HG03571 (cell line): ENCODE measurements at regions not wholly inside any gene's neighbourhood (a gene's known extent, or its start where the extent isn't known, plus 50 kb on each side); places are given as distances from the start of the nearest gene placed in this dataset.
A peak's percentile ranks its signal among the peaks of the same experiment; 100 is the strongest.

ENCODE experiments used
- ATAC-seq: cut with Tn5 transposase; IDR thresholded peaks from one replicate; pipeline ENCODE4 v1.9.1; 2021; ENCODE audit not compliant: unreplicated experiment

DNA sequence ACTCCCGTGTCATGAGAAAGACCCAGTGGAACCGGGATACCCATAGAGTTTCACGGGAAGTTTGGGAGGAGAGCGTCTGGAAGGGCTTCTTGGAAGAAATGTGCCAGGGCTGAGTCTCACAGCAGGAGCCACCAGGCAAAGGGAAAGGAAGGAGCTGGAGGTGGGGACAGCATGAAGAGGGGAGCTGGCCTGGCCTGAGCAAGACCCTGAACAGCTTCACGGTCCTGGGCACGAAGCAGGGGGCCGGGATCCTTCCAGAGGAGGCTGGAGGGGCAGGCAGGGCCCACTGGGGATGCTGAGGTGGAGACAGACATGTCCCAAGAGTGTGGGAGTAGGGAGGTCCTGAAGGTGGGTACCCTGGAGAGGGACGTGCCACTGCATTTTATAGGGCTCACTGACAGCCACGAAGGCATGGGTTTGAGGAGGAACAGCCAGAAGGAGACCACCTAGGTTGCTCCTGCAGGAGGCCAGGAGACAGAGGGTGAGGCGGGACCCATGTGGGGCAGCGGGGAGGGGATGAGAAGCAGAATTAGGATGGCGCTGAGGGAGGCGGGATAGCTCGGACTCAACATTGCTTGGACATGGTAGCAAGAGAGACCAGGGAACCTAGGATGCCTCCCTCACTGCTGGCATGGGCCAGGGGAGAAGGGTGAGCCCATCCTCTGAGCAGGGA, 168.1 kb upstream of the ID2 start:
- ATAC-seq: no peak

DNA sequence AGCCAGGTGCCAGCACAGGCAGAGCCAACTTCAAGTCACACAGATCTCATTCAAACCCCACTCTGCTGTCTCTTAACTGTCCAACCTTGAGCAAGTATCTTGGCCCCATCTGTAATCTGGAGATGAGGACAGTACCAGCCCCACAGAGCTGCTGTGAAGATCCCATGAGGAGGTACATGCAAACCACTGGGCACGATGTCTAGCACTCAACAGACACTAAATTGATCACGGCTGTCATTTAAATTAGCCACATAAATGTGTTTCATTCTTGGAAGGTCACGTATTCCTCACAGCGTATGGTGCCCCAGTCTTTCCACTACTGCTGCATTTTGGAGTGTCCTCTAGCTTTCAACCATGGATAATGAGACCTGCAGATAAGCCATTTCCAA, 167.6 kb upstream of the ID2 start:
- ATAC-seq: no peak

GRCh38 chr2:8514796-8515758, 166.8 kb upstream of the ID2 start:
- ATAC-seq: peak; percentile 65

DNA sequence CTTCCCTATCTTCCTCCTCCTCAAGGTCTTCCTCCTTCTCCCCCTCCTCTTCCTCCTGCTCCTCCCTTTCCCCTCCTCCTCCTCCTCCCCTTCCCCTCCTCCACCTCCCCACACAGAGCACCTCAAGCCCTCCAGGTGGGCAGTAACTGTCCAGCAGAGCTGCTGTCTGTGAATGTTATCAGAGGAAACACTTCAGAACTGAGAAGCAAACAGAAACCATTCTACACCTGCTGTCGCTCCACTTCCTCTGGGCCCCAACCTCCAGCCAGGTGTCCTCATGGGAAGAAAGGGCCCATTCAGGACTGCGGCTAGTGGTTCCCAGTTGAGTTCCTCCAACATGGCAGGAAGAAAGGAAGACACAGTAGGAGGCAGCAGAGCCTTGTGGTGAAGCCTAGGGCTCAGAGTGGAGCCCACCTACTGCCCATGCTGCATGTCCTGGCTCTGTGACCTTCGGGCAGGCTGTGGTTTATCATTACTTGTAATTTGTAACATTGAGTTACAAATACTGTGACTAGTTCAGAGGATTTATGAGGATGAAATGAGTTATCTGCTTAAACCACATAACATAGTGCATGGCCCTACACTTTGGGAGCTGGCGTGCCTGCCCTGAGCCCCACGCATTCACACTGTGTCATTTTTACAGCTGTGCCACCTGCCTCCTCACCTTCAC, 165.9 kb upstream of the ID2 start:
- ATAC-seq: peak; percentile 37

DNA sequence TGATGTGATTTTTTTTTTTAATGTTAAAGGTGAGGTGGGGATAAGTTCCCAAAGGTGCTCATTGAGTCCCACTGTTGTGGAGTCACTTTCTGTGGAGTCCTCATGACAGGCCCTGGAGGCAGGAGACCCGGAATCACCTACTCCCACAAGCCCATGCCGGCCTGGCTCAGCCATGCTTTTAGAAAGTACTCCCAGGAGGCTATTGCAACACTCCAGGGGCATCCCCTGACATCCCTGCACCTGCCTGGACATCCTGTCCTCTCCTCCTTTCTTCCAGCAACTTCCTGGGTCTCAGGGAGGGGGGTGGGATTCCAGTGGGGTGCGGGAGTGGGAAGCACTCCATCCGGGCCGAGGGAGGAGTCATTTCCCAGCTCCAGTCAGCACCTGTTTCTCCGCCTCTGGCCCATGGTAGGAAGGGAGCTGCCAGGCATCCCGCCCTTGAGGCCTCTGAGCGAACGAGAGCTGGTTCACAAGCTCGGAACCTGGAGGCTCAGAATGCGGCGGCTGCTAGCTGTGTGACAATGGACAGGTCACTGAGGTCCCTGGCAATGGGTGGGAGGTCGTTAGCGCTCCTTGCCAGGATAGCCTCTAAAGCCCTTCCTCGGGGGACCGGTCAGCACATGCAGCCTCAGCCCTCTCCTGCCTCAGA, 163.9 kb upstream of the ID2 start:
- no peak for ATAC-seq

DNA sequence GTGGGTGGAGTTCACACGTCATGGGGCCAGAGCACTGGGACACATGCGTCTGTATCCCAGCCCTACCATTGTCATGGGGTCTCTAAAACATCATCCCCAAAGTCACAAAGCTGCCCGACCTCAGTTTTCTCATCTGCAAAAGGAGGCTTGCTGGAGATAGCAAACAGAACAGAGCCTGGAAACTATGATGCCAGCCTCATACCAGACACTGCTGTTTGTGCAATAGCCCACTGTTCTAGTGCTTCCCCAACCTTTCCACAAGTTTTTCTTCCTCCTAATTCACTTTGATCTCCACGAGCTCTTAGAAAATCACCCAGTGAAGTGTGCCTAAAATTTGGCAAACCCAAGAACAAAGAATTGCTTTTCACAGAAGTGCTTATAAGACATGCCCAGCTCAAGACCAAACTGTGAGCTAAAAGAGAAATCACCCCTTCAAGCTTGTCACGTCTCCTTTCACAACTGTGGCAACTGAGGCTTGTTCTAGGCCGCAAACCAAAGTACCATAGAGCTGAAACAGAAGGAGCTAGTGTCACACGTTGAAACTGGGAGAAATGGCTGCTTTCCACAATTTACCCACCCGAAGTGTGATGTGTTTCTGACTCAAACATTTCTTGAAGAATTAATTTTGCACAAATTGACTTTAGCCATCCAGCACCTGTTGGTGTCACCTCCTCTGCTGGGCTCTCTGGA, 162.7 kb upstream of the ID2 start:
- no peak for ATAC-seq

DNA sequence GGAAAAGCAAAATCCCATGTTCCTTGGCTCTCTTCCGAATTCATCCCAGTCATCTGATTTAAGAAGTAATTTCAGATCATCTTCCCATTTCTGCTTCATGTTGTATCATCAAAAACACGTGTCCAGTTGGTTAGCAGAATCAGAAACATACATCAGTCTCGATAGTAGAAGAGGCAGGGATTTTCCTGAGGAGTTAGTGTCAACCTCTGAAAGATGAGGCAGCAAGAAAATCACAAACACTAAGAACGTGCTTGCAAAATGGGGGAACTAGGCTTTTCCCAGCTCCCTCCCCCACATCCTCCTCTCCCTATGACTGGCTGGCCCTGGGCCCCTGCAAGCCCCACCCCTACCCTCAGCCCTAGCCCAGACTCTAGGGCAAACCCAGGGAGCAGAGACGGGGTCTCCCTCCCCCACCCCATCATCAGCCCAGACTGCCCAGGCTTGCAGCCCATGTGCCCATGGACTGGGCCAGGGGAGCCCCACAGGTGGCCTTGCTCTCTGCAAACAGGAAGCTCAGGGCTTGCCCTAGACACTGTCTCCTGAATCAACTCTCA, 161.0 kb upstream of the ID2 start:
- ATAC-seq: no peak

DNA sequence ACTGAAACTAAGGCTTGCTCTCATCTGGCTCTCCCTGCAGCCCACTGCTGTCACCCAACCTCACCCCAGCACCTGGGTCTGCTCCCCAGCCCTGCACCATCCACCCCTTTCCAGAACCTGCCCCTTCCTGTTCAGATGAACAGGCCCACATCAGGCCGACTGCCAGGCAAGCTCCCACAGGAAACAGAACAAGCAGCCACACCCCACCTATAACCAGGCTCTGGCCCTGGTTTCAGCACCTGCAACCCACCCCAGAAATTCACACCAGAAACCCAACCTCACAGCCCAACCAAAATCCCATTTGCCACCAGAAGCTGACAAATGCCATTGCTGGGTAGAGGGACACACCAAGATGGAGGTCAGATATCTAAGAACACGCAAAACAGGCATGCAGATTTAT, 159.2 kb upstream of the ID2 start:
- no peak for ATAC-seq

DNA sequence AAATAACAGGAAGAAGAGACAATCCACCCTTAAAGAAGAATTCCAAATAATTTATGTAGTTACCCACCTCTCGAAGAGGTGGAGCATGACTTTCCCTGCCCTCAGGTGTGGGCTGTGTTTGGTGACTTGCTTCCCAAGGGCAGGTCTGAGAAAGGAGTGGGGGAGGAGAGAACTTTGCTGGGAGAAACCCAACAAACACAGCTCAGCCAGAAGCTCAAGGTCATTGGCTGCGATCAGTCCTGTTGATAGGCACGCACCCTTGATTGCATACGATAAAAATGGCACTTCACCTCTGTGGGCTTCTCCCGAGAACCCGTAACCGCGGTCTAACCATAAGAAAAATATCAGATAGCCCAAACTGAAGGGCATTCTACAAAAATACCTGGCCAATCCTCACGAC, 157.5 kb upstream of the ID2 start:
- no peak for ATAC-seq

DNA sequence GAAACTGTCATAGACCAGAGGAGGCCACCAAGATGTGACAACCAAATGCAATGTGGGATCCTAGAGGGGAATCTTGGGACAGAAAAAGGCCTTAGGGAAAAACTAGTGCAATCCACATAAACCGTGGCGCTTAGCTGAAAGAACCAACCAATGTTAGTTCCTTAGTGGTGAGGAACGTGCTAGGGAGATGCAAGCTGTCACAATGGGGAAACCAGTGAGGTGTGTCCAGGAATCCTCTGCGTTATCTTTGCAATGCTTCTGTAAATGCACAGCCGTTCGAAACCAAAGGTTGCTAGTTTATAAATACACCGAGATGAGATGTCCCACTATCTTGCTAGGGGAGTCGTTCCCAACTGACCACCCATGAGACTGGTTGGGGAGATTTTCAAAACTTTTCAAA, 157.0 kb upstream of the ID2 start:
- ATAC-seq: no peak

GRCh38 chr2:8525236-8525581, 156.6 kb upstream of the ID2 start:
- ATAC-seq: no peak

GRCh38 chr2:8525582-8526402, 156.1 kb upstream of the ID2 start:
- ATAC-seq: peak; percentile 78

GRCh38 chr2:8526403-8526696, 155.5 kb upstream of the ID2 start:
- ATAC-seq: no peak

DNA sequence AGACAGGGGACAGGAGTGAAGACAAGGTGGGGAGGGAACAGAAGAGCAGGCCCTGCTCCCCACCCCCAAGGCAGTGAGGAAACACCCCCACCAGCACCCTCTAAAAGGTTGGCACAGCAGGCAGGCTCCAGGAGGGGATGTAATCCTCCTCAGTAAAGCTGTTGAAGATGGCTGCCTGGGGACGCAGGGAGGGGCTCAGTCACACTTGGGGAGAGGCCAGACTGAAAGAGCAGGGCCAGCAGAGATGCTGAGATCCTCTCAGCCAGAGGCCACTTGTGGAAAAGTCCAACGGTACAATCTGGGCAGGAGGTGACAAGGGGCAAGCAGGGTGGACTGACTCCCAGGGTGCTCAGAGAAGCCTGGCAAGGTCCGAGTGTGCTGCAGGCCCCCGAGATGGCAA, 154.8 kb upstream of the ID2 start:
- no peak for ATAC-seq

- ATAC-seq: no peak
Measured at GRCh38 chr2:8527676-8528075, 154.2 kb upstream of the ID2 start.

DNA sequence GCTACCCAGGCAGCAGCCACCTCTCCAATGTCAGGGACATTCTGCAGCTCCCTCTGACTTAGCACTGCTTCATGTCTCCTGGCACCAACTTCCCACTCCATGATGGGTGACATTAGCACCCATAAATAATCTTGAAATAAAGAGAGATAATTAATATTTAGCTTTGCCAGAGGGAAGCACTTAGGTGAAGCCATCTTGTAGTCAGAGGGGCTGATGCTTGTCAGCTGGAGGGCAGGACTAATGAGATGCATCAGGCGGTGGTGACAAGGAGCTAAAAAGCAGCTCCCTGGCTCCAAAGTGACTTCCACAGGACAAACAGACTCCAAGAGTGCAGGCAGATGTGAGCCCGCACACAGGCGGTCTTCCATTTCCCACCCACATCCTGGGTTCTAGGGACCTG, 153.0 kb upstream of the ID2 start:
- no peak for ATAC-seq

DNA sequence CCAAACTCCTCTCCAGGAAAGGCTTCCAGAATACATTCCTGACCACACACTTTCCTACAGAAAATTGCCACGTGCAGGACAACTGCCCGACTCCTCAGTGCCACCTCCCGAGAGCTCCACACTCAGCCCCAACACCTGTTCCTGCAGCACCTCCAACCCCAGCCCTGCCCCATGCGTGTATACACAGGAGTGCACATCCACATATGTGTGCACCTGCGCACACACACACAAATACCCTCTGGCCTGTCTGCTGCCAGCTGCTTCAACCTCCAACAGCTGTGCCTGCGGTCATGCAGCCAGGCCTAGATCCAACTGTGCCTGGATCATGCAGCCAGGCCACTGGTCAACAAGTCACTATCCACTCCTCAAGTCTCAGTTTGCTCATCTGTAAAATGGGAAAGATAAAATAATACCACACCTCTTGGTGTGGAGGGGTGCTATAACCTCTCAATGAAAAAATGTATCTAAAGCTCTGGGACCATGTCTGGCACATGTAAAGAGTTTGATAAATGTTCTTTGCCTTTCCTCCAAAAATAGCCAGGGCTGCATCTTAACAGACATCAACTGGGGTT, 152.1 kb upstream of the ID2 start:
- no peak for ATAC-seq

DNA sequence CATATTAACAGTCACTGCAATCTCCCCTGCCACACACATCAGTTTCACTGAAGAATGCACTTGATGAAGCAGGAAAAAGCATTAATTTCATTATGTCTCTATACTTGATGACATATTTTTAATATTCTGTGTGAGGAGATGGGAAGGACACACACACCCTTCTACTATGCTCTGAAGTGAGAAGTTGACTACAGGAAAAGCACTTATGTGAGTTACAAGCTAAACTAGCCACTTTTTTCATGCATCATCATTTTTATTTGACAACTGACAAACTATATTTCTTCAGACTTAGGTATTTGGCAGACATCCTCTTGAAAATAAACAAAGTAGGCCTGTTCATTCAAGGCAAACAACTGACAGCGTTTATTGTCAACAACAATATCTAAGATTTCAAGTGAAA, 150.4 kb upstream of the ID2 start:
- ATAC-seq: no peak

DNA sequence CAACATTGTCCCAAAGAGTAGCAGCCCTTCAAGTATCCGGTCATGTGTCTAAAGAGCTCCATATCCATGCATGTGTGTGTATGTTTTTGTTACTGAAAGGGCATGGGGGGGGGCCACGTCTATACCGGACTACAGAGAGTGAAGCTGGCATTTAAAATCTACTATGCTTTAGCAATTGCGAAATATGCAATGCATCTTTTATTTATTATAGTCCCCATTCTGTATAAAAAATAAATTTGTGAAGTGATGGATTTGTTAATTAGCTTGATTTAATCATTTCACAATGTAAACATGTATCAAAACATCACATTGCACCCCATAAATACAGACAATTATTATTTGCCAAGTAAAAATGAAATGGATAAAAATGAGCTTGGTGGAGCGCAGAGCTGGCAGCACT, 149.4 kb upstream of the ID2 start:
- ATAC-seq: no peak

- ATAC-seq: no peak
Measured at GRCh38 chr2:8533923-8534322, 147.9 kb upstream of the ID2 start.
